Osteoblast (primary cell): ENCODE measurements at regions not wholly inside any gene's neighbourhood (a gene's known extent, or its start where the extent isn't known, plus 50 kb on each side); places are given as distances from the start of the nearest gene placed in this dataset.

ENCODE experiments used
- DNase-seq: peaks from one replicate; pipeline ENCODE4 v3.0.0; 2011; ENCODE audit warnings: low spot score, mixed read lengths; ENCODE audit not compliant: insufficient read length; ENCODE audit errors: missing footprints
- H2AFZ ChIP-seq: 2 replicates; pipeline ENCODE4 v1.6.0; 2011; ENCODE audit warnings: mild to moderate bottlenecking, low read length
- H3K27ac ChIP-seq: 2 replicates; pipeline ENCODE4 v1.5.1; 2011; ENCODE audit warnings: mild to moderate bottlenecking, low read depth, low read length, moderate library complexity
- H3K27me3 ChIP-seq: 2 replicates; pipeline ENCODE4 v1.6.0; 2012; ENCODE audit warnings: mild to moderate bottlenecking, control low read depth, inconsistent platforms, low read length, moderate library complexity; ENCODE audit not compliant: insufficient read depth
- H3K36me3 ChIP-seq: 2 replicates; pipeline ENCODE4 v1.5.1; 2011; ENCODE audit warnings: mild to moderate bottlenecking, low read length, control low read depth, moderate library complexity; ENCODE audit not compliant: insufficient read depth
- H3K4me1 ChIP-seq: 2 replicates; pipeline ENCODE4 v1.5.1; 2011; ENCODE audit warnings: mild to moderate bottlenecking, low read length, control low read depth, moderate library complexity; ENCODE audit not compliant: insufficient read depth
- H3K4me2 ChIP-seq: 2 replicates; pipeline ENCODE4 v1.6.0; 2011; ENCODE audit warnings: mild to moderate bottlenecking, low read length; ENCODE audit not compliant: insufficient read depth
- H3K4me3 ChIP-seq: fragments of 200-600 bp; sonication (generic); 3 replicates; pipeline ENCODE4 v1.5.1; 2012; ENCODE audit warnings: mild to moderate bottlenecking, low read length, inconsistent platforms; ENCODE audit not compliant: insufficient read depth
- H3K79me2 ChIP-seq: 2 replicates; pipeline ENCODE4 v1.6.0; 2012; ENCODE audit warnings: mild to moderate bottlenecking, low read length, control low read depth, inconsistent platforms; ENCODE audit not compliant: insufficient read depth
- H3K9me3 ChIP-seq: 2 replicates; pipeline ENCODE4 v1.5.1; 2011; ENCODE audit warnings: low read depth, low read length, control low read depth
- H4K20me1 ChIP-seq: 2 replicates; pipeline ENCODE4 v1.6.0; 2012; ENCODE audit warnings: mild to moderate bottlenecking, low read length, control low read depth; ENCODE audit not compliant: insufficient read depth
- CTCF ChIP-seq: IDR thresholded peaks from 2 replicates; pipeline ENCODE4 v1.5.1; 2011; ENCODE audit warnings: mild to moderate bottlenecking, low read depth, low read length, moderate library complexity; ENCODE audit errors: extremely low read depth

GRCh38 chr5:136638084-136638483, 272.7 kb upstream of the TRPC7 start:
- Histone ChIP-seq H3K79me2 (no peaks in the 10 kb centered on the region), H3K27me3 (no peaks in the 10 kb centered on the region), H3K36me3 (no peaks in the 10 kb centered on the region), H3K4me2 (no peak overlapping the region), H3K27ac (no peak overlapping the region), H3K4me1 (no peaks in the 10 kb centered on the region), H2AFZ (no peak overlapping the region), H4K20me1 (no peaks in the 10 kb centered on the region), H3K9me3 (no peaks in the 10 kb centered on the region), H3K4me3 (no peak overlapping the region)
- peak; percentile 30 for TF ChIP-seq CTCF
- no peak for DNase-seq

- DNase-seq, result no peak
- Histone ChIP-seq H3K36me3 (no peaks in the 10 kb centered on the region), H3K9me3 (no peaks in the 10 kb centered on the region), H3K4me2 (no peak overlapping the region), H3K27ac (no peak overlapping the region), H3K27me3 (no peaks in the 10 kb centered on the region), H2AFZ (no peak overlapping the region), H3K4me3 (no peak overlapping the region), H4K20me1 (no peaks in the 10 kb centered on the region), H3K4me1 (no peaks in the 10 kb centered on the region), H3K79me2 (no peaks in the 10 kb centered on the region)
- no peak for TF ChIP-seq CTCF
These were observed 270.7 kb upstream of the TRPC7 start for GRCh38 chr5:136636001-136636400.

GRCh38 chr5:136631186-136631585, 265.8 kb upstream of the TRPC7 start:
- no peak overlapping the region for H3K4me2 ChIP-seq
- DNase-seq, result no peak
- no peak overlapping the region for H2AFZ ChIP-seq
- no peak overlapping the region for H3K27ac ChIP-seq
- no peaks in the 10 kb centered on the region for H3K4me1 ChIP-seq
- H4K20me1 ChIP-seq, result no peaks in the 10 kb centered on the region
- TF ChIP-seq CTCF, result no peak
- no peaks in the 10 kb centered on the region for H3K79me2 ChIP-seq
- H3K4me3 ChIP-seq, result no peak overlapping the region
- H3K27me3 ChIP-seq, result no peaks in the 10 kb centered on the region
- no peaks in the 10 kb centered on the region for H3K9me3 ChIP-seq
- no peaks in the 10 kb centered on the region for H3K36me3 ChIP-seq

- no peak for TF ChIP-seq CTCF
- no peak overlapping the region for H3K27ac ChIP-seq
- no peak overlapping the region for H2AFZ ChIP-seq
- H3K9me3 ChIP-seq, result no peaks in the 10 kb centered on the region
- H3K27me3 ChIP-seq, result no peaks in the 10 kb centered on the region
- H4K20me1 ChIP-seq, result no peaks in the 10 kb centered on the region
- H3K4me2 ChIP-seq, result no peak overlapping the region
- DNase-seq, result no peak
- H3K36me3 ChIP-seq, result no peaks in the 10 kb centered on the region
- H3K4me3 ChIP-seq, result no peak overlapping the region
- H3K4me1 ChIP-seq, result no peaks in the 10 kb centered on the region
- no peaks in the 10 kb centered on the region for H3K79me2 ChIP-seq
These were observed 263.9 kb upstream of the TRPC7 start for GRCh38 chr5:136629125-136629792.
